GF-D8 (cell line): ENCODE measurements at regions not wholly inside any gene's neighbourhood (a gene's known extent, or its start where the extent isn't known, plus 50 kb on each side); places are given as distances from the start of the nearest gene placed in this dataset.
"Not testable (repeated sequence)": the region's sequence is repeated elsewhere in the genome, so short reads cannot be mapped to it uniquely, and the experiment has no call there.

Experiments used
- DNase-seq: peaks from one replicate; lab custom pipeline; 2025; lab: John Stamatoyannopoulos, UW

DNA sequence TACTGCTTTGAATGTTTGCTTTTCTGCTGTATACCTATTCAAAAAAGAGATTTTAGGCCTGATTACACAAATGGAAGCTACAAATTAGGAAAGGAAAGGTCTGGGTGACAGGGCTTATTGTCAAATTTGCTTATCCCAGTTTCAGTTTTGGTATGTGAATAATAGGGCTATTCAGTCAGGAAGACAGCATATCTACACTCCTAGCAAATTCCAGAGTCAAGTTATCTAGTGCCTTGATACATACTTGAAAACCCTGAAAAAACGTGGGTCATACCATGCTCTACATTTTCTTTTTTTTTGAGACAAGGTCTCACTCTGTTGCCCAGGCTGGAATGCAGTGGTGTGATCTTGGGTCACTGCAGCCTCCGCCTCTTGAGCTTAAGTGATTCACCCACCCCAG, 59.2 kb upstream of the CCDC180 start:
- not testable (repeated sequence) for DNase-seq

GRCh38 chr9:97243606-97244005, 63.9 kb upstream of the CCDC180 start:
- DNase-seq = no peak

GRCh38 chr9:97241430-97241829, 66.0 kb upstream of the CCDC180 start:
- DNase-seq = not testable (repeated sequence)

DNA sequence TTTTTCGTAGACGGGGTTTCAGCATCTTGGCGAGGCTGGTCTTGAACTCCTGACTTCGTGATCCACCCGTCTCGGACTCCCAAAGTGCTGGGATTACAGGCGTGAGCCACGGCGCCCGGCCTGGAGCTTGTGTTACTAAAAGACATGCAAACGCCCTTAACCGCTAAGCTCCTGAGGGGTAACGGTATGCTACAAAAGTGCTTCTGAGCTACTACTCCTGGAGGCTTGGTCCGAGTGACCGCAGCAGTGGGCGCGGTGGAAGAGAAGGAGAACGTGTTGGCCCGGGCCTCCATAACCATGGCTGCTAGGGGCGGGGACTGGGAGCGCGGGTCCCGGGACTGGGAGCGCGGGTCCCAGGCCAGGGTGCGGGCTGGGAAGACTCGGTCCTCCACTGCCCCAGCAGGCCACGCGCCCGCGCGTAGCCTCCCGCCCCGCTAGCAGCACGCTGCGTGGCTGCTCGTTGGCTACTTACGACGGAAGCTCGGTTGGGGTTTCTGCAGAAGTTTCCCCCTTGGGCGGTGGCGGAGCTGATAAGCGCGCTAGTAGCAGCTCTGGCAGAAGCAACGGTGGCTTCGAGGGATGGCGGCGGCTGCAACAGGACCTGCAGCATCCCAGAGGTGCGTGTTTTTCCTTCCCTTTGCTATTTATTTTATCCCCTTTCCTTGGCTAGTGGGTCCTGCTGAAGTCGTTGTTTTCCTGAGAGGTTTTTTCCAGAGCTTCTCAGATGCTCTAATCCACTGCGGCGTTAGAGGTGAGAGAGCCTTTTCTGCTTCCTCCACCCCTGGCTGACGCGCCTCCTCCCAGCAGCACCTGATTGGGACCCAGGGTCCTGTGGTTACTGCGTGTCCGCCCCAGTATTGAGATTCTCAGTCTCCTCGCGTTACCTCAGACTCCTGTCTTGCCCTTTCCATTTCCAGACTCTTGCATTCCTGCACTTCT, 69.2 kb upstream of the CCDC180 start:
- peak; percentile 68 for DNase-seq

- DNase-seq = no peak
Observed at GRCh38 chr9:97237311-97237786, 70.1 kb upstream of the CCDC180 start.

GRCh38 chr9:97233009-97233400, 74.5 kb upstream of the CCDC180 start:
- not testable (repeated sequence) for DNase-seq

DNA sequence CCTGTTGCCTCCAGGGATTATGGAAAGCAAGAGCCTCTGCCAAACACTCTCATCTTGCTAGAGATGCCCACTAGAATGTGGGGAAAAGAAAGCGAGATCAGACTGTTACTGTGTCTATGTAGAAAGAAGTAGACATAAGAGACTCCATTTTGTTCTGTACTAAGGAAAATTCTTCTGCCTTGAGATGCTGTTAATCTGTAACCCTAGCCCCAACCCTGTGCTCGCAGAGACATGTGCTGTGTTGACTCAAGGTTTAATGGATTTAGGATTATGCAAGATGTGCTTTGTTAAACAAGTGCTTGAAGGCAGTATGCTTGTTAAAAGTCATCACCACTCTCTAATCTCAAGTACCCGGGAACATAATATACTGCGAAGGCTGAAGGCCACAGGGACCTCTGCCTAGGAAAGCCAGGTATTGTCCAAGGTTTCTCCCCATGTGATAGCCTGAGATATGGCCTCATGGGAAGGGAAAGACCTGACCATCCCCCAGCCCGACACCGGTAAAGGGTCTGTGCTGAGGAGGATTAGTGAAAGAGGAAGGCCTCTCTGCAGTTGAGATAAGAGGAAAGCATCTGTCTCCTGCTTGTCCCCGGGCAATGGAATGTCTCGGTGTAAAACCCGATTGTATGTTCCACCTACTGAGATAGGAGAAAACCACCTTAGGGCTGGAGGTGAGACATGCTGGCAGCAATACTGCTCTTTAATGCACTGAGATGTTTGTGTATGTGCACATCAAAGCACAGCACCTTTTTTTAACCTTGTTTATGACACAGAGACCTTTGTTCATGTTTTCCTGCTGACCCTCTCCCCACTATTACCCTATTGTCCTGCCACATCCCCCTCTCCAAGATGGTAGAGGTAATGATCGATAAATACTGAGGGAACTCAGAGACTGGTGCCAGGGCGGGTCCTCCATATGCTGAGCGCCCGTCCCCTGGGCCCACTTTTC, 75.1 kb upstream of the CCDC180 start:
- DNase-seq = not testable (repeated sequence)

GRCh38 chr9:97222393-97222792, 85.1 kb upstream of the CCDC180 start:
- DNase-seq = not testable (repeated sequence)

GRCh38 chr9:97221478-97222355, 85.7 kb upstream of the CCDC180 start:
- DNase-seq = not testable (repeated sequence)

DNA sequence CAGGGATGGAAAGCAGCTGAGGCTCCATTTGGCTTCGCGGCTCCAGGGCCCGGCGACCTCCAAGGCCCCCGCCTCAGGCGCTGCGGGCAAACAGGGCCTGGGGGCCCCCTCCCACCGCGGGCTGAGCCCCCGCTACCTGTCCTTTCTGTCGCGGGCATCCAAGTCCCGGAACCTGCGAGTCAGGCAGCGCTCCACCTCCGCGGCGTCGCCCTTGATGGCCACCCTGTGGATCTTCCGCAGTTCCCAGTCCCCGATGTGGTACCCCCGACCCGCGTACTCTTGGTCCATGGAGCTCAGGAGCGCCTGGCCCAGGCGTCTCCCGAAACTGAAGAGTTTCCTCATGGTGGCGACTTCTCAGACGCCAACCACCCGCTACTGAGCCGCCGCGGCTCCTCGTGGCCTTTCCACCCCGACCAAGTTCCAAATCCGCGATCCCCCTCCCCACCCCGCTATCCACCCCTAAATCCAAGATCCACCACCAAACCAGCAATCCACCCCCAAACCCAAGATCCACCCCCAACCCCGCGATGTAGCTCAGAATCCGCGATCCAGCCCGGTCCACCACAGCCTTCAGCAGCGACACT, 86.5 kb upstream of the CCDC180 start:
- DNase-seq = no peak

DNA sequence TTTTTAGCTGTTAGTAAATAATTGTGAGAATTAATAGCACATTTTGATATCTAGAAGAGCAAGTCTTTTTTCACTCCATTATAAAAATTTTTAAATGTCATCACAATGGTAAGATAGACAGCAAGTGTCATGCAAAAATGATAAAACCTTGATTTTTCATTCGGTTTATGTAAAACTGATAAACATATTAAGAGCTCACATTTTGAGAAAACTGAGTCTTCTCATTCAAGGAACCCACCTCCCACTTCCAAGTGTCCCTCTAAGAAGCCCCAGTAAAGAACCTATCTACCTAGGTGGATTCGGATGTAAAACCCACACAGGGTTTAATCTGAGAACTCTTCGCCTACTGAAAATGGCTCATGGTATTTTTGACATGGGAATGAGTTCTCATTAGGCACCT, 87.1 kb upstream of the CCDC180 start:
- DNase-seq = not testable (repeated sequence)

- DNase-seq = not testable (repeated sequence)
Observed at GRCh38 chr9:97219443-97220140, 87.9 kb upstream of the CCDC180 start.

GRCh38 chr9:97215127-97215526, 92.3 kb upstream of the CCDC180 start:
- not testable (repeated sequence) for DNase-seq

- DNase-seq = not testable (repeated sequence)
Observed at GRCh38 chr9:97214556-97214955, 92.9 kb upstream of the CCDC180 start.

DNA sequence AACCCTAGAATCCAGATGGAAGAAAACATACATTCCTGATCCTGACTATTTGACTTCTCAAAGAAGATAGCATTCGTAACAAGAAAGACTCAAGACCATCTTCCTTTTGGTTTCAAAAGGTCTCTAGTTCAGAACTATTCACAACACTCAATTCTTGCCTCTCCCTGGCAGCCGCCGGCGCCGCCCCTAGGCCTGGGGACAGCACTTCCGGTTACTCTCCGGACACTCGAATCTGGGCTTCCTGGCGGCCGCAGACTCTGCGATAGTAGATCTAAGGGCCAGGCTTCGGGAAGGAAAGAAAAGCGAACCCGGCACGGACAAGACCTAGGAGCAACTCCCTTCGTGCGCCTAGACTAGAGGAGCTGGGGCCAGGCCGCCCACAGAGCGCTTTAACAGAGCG, 107.8 kb upstream of the CCDC180 start:
- DNase-seq = not testable (repeated sequence)

GRCh38 chr9:97193767-97194166, 113.7 kb upstream of the CCDC180 start:
- DNase-seq = not testable (repeated sequence)

DNA sequence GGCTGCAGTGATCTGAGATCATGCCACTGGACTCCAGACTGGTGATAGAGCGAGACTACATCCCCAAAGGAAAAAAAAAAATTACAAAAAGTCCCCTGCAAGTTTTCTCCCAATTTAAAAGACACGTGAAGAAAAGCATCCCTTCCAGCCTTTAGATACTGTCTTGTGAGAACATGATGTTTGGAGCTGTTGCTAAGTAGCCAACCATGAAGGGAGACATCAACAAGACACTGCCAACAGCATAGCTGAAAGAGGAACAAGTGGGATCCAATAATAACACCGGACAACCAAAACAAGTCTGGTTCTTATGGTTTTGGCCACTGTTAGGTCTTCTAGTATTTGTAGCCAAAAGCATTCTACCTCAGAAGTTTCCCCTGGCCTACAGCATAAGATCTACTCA, 118.9 kb upstream of the CCDC180 start:
- no peak for DNase-seq

DNA sequence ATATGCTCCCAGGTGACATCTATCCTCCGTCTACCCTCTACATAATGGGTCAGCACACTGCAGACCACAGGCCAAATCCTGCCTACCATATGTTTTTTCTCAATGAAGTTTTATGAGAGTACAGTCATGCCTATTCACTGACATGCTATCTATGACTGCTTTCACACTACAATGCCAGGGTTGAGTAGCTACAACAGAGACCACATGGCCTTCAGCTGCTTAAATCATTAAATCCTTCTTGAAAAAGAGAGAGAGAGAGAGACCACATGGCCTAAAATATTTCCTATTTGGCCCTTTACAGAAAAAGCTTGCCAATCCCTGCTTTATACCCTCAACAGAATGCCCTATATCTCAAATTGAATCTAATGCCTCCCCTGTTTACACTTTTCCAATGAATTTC, 119.8 kb upstream of the CCDC180 start:
- DNase-seq = not testable (repeated sequence)

GRCh38 chr9:97186493-97186892, 121.0 kb upstream of the CCDC180 start:
- no peak for DNase-seq

- DNase-seq = not testable (repeated sequence)
Observed at GRCh38 chr9:97182532-97182931, 124.9 kb upstream of the CCDC180 start.
